ENCODE measurements at regions not wholly inside any gene's neighbourhood (a gene's known extent, or its start where the extent isn't known, plus 50 kb on each side); places are given as distances from the start of the nearest gene placed in this dataset.

- TF ChIP-seq, protein P1, sequence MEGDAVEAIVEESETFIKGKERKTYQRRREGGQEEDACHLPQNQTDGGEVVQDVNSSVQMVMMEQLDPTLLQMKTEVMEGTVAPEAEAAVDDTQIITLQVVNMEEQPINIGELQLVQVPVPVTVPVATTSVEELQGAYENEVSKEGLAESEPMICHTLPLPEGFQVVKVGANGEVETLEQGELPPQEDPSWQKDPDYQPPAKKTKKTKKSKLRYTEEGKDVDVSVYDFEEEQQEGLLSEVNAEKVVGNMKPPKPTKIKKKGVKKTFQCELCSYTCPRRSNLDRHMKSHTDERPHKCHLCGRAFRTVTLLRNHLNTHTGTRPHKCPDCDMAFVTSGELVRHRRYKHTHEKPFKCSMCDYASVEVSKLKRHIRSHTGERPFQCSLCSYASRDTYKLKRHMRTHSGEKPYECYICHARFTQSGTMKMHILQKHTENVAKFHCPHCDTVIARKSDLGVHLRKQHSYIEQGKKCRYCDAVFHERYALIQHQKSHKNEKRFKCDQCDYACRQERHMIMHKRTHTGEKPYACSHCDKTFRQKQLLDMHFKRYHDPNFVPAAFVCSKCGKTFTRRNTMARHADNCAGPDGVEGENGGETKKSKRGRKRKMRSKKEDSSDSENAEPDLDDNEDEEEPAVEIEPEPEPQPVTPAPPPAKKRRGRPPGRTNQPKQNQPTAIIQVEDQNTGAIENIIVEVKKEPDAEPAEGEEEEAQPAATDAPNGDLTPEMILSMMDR (conservative IDR thresholded peaks at IDR 0.05; ENCODE audit: low read depth in 2 of 2): no peak
- TF ChIP-seq EZH2 (IDR thresholded peaks at IDR 0.05; ENCODE audit: low read depth, unreplicated experiment): no peak
- no peak for TF ChIP-seq POLR2AphosphoS5 (IDR thresholded peaks at IDR 0.05; ENCODE audit: low read depth)
- TF ChIP-seq EZH2phosphoT487 (IDR thresholded peaks at IDR 0.05; ENCODE audit: unreplicated experiment): no peak
- no peak for TF ChIP-seq NANOG (IDR thresholded peaks at IDR 0.05; ENCODE audit: borderline replicate concordance)
- no peak for TF ChIP-seq REST (IDR thresholded peaks at IDR 0.05; ENCODE audit: unreplicated experiment)
- no peak for TF ChIP-seq STAT1 (IDR thresholded peaks at IDR 0.05; ENCODE audit: unreplicated experiment)
- TF ChIP-seq CREB1 (CRISPR knock-in tag; IDR thresholded peaks at IDR 0.05; ENCODE audit: low read depth): no peak
- no peak for TF ChIP-seq JUNB (IDR thresholded peaks at IDR 0.05; ENCODE audit: unreplicated experiment)
- no peak for TF ChIP-seq ZNF114 (CRISPR knock-in tag; IDR thresholded peaks at IDR 0.05)
- TF ChIP-seq, protein P2, sequence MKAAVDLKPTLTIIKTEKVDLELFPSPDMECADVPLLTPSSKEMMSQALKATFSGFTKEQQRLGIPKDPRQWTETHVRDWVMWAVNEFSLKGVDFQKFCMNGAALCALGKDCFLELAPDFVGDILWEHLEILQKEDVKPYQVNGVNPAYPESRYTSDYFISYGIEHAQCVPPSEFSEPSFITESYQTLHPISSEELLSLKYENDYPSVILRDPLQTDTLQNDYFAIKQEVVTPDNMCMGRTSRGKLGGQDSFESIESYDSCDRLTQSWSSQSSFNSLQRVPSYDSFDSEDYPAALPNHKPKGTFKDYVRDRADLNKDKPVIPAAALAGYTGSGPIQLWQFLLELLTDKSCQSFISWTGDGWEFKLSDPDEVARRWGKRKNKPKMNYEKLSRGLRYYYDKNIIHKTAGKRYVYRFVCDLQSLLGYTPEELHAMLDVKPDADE (IDR thresholded peaks at IDR 0.05): no peak
- TF ChIP-seq ZNF331 (CRISPR knock-in tag; IDR thresholded peaks at IDR 0.05; ENCODE audit: low read depth): no peak
- TF ChIP-seq, protein P3, sequence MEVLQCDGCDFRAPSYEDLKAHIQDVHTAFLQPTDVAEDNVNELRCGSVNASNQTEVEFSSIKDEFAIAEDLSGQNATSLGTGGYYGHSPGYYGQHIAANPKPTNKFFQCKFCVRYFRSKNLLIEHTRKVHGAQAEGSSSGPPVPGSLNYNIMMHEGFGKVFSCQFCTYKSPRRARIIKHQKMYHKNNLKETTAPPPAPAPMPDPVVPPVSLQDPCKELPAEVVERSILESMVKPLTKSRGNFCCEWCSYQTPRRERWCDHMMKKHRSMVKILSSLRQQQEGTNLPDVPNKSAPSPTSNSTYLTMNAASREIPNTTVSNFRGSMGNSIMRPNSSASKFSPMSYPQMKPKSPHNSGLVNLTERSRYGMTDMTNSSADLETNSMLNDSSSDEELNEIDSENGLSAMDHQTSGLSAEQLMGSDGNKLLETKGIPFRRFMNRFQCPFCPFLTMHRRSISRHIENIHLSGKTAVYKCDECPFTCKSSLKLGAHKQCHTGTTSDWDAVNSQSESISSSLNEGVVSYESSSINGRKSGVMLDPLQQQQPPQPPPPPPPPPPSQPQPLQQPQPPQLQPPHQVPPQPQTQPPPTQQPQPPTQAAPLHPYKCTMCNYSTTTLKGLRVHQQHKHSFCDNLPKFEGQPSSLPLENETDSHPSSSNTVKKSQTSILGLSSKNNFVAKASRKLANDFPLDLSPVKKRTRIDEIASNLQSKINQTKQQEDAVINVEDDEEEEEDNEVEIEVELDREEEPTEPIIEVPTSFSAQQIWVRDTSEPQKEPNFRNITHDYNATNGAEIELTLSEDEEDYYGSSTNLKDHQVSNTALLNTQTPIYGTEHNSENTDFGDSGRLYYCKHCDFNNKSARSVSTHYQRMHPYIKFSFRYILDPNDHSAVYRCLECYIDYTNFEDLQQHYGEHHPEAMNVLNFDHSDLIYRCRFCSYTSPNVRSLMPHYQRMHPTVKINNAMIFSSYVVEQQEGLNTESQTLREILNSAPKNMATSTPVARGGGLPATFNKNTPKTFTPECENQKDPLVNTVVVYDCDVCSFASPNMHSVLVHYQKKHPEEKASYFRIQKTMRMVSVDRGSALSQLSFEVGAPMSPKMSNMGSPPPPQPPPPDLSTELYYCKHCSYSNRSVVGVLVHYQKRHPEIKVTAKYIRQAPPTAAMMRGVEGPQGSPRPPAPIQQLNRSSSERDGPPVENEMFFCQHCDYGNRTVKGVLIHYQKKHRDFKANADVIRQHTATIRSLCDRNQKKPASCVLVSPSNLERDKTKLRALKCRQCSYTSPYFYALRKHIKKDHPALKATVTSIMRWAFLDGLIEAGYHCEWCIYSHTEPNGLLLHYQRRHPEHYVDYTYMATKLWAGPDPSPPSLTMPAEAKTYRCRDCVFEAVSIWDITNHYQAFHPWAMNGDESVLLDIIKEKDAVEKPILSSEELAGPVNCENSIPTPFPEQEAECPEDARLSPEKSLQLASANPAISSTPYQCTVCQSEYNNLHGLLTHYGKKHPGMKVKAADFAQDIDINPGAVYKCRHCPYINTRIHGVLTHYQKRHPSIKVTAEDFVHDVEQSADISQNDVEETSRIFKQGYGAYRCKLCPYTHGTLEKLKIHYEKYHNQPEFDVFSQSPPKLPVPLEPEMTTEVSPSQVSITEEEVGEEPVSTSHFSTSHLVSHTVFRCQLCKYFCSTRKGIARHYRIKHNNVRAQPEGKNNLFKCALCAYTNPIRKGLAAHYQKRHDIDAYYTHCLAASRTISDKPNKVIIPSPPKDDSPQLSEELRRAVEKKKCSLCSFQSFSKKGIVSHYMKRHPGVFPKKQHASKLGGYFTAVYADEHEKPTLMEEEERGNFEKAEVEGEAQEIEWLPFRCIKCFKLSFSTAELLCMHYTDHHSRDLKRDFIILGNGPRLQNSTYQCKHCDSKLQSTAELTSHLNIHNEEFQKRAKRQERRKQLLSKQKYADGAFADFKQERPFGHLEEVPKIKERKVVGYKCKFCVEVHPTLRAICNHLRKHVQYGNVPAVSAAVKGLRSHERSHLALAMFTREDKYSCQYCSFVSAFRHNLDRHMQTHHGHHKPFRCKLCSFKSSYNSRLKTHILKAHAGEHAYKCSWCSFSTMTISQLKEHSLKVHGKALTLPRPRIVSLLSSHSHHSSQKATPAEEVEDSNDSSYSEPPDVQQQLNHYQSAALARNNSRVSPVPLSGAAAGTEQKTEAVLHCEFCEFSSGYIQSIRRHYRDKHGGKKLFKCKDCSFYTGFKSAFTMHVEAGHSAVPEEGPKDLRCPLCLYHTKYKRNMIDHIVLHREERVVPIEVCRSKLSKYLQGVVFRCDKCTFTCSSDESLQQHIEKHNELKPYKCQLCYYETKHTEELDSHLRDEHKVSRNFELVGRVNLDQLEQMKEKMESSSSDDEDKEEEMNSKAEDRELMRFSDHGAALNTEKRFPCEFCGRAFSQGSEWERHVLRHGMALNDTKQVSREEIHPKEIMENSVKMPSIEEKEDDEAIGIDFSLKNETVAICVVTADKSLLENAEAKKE (CRISPR knock-in tag; IDR thresholded peaks at IDR 0.05): no peak
Observed at GRCh38 chr10:105837951-105838350, 1196.9 kb downstream of the SORCS3 start.

Data from GM23338 (cell line).